GM12875 (cell line): ENCODE measurements at regions not wholly inside any gene's neighbourhood (a gene's known extent, or its start where the extent isn't known, plus 50 kb on each side); places are given as distances from the start of the nearest gene placed in this dataset.
A peak's percentile ranks its signal among the peaks of the same experiment; 100 is the strongest.

ENCODE experiments used
- H3K4me3 ChIP-seq: one replicate; pipeline ENCODE4 v1.5.1; 2011; ENCODE audit warnings: low read depth, low read length, control low read depth
- TF ChIP-seq, protein P1 (sequence below): IDR thresholded peaks from 2 replicates; pipeline ENCODE4 v1.5.1; 2011; ENCODE audit warnings: low read depth, mild to moderate bottlenecking, control low read depth, inconsistent platforms, low read length, moderate library complexity, borderline replicate concordance; ENCODE audit not compliant: insufficient read depth

DNA sequence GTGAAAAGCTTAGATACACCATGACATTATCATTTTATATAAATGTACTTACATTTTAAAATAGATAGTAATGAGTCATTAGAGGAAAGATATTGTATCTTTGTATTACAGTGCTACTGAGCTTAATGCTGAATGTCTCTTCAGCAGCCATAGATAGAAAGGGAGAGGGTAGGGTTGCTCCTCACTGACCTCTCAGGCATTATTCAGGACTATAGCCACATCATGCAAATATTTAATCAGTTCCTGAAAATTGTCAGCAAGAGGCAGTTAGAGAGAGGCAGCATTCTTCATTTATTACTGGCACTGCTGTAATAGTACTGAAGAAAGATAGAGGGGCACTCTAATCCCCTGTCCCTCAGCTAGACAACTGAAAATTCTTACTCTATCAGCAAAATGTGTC is 242.0 kb upstream of the TANK start:
- no peak overlapping the region for H3K4me3 ChIP-seq
- TF ChIP-seq, protein P1, sequence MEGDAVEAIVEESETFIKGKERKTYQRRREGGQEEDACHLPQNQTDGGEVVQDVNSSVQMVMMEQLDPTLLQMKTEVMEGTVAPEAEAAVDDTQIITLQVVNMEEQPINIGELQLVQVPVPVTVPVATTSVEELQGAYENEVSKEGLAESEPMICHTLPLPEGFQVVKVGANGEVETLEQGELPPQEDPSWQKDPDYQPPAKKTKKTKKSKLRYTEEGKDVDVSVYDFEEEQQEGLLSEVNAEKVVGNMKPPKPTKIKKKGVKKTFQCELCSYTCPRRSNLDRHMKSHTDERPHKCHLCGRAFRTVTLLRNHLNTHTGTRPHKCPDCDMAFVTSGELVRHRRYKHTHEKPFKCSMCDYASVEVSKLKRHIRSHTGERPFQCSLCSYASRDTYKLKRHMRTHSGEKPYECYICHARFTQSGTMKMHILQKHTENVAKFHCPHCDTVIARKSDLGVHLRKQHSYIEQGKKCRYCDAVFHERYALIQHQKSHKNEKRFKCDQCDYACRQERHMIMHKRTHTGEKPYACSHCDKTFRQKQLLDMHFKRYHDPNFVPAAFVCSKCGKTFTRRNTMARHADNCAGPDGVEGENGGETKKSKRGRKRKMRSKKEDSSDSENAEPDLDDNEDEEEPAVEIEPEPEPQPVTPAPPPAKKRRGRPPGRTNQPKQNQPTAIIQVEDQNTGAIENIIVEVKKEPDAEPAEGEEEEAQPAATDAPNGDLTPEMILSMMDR: no peak

DNA sequence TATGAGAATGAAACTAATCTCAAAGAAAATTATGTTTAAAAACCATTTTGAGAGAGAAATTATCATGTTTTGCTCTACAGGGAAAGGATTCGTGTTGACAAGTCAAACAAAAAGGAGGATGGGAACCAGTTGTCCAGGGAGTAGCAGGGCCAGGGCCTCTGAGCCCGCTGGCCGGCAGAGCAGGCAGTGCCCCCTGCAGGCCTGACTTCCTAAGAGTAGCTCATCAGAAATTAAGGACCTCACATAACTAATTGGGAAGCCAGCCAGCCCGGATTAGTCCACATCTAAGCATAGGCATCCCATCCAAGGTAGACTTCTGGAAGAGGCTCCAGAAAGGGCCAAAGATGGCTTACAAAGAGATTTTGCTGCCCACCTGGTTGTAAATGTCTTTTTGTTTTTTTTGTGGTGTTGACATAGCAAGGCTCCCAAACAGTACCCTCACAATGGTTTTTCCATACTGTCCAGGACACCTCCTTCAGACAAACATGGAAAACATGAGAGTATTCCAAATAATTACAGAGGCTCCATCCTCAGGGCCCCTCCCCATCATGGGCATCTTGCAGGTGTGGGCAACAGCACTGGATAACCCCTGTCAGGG is 241.2 kb upstream of the TANK start:
- H3K4me3 ChIP-seq: no peak overlapping the region
- TF ChIP-seq, protein P1: peak; percentile 52; the same call in 1 of the 2 replicates

DNA sequence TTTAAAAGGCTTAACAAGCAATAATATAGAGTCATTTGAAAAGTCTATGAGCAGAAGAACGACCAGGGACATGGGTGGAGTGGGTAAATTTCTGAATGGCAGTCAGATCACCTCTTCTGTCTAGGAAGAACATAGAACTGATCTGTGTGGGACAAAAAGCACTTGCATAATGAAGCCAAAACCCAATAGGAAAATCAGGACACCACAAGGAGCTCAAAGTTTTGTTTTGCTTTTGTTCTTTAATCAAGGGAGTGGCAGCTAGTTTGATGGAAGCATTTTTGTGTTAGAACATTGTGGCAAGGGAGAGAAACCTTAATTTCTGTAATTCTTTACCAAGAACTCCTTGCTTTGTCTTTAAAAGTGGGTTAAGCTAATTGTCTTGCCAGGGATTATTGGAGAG is 240.2 kb upstream of the TANK start:
- H3K4me3 ChIP-seq: no peak overlapping the region
- TF ChIP-seq, protein P1: no peak

DNA sequence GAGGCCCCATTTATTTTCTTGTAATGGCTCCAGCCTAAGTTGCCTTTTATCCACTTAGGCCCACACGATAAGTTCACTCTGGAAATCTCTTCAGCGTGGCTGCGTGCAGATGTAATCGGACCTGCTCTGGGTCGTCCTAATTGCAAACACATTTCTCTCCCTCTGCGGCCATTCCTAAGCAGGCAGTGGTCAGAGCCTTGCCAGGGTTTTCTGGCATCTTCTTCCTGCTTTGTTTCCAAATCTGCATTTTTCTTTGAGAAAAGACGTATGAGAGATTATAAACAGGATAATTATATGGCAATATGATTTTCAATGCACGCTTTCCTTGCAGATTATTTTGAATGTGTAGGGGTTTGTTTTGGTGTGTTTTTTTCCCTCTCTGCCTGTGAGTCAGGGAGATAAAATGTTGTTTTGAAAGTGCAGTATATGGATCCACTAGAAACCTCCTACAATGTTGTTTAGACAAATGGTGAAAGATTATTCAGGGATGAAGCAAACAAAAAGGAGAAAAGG is 239.4 kb upstream of the TANK start:
- TF ChIP-seq, protein P1: no peak
- H3K4me3 ChIP-seq: no peak overlapping the region

DNA sequence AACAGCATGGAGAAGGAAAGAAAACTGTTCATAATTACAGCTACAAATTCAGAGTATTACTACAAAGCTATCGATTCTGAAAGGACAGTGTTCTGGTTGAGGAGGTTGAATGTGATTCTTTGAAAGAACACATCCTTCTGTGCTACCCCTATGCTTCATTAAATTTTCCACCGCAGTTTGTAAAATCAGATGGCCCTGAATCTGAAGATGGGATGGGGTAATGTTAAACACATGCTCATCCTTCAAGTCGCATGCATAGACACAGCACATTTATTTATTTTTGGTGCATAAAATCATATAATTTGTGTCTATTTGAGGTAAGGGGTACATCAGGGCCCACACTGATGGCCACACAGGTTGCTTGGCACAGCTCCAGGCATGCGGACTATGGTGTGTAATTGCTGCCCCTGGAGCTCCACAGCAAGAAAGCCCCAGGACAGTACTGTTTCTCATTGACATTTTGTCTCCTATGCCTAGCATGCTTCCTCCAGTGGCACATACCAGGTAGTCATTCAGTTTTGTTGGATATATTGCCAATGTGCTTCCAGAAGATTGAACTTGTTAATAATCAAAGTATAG is 238.8 kb upstream of the TANK start:
- TF ChIP-seq, protein P1: no peak
- H3K4me3 ChIP-seq: no peak overlapping the region

DNA sequence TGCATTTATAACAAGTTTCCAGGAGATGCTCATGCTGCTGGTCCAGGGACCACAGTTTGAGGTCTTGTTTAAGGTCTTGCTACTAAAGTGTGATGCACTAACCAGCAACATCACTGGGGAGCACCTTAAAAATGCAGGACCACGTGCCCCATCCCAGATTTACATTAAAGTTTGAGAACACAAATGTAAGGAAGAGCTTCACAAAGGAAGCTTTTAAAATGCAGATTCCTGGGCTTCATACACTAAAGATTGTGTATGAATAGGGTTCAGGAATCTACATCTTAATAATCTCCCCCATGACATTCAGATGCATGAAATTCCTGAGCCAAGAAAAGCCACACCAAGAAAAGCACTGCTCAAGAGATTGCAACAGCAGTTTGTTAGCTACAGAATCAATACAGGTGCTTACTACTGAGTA is 235.3 kb upstream of the TANK start:
- TF ChIP-seq, protein P1: no peak
- no peak overlapping the region for H3K4me3 ChIP-seq

DNA sequence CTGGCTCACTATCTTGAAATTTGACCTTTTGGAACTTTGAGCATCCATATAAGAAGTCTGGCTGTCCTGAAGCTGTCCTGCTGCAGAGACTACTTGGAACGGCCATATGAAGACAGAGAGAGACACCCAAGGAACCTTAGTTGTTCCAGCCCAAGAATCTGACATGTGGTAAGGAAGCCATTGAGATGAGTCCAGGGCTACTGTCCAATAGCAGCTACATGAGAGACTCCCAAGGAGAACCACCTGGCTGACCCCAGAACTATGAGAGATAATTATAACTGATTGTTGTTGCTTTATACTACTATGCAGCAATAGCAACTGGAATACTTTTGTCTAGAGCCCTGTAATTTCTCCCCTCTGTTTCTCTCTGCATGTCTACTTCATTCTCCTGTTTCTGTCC is 234.3 kb upstream of the TANK start:
- H3K4me3 ChIP-seq: no peak overlapping the region
- TF ChIP-seq, protein P1: no peak
